Hindlimb muscle (tissue), 1 donor: ENCODE measurements at regions not wholly inside any gene's neighbourhood (a gene's known extent, or its start where the extent isn't known, plus 50 kb on each side); places are given as distances from the start of the nearest gene placed in this dataset.
"Not testable (repeated sequence)": the region's sequence is repeated elsewhere in the genome, so short reads cannot be mapped to it uniquely, and the experiment has no call there.

ENCODE experiments used
- DNase-seq: peaks from one replicate; pipeline ENCODE4 v3.0.0-alpha.2; 2013

GRCh38 chr14:105892453-105893441 lies 366.4 kb downstream of the TMEM121 start:
- DNase-seq = not testable (repeated sequence)

- DNase-seq = not testable (repeated sequence)
These were observed 367.3 kb downstream of the TMEM121 start for GRCh38 chr14:105893686-105894085.

- no peak for DNase-seq
These were observed 368.0 kb downstream of the TMEM121 start for GRCh38 chr14:105894125-105894977.

GRCh38 chr14:105894978-105895881 lies 368.8 kb downstream of the TMEM121 start:
- no peak for DNase-seq

- DNase-seq = not testable (repeated sequence)
These were observed 369.8 kb downstream of the TMEM121 start for GRCh38 chr14:105896206-105896605.

GRCh38 chr14:105896961-105897724 lies 370.8 kb downstream of the TMEM121 start:
- DNase-seq = not testable (repeated sequence)

GRCh38 chr14:105897725-105898113 lies 371.3 kb downstream of the TMEM121 start:
- no peak for DNase-seq

- no peak for DNase-seq
These were observed 372.2 kb downstream of the TMEM121 start for GRCh38 chr14:105898482-105899010.

GRCh38 chr14:105899071-105899641 lies 372.8 kb downstream of the TMEM121 start:
- DNase-seq = no peak

- DNase-seq = no peak
These were observed 373.4 kb downstream of the TMEM121 start for GRCh38 chr14:105899657-105900397.

GRCh38 chr14:105900398-105901160 lies 374.2 kb downstream of the TMEM121 start:
- no peak for DNase-seq

GRCh38 chr14:105901226-105901625 lies 374.8 kb downstream of the TMEM121 start:
- DNase-seq = no peak

- no peak for DNase-seq
These were observed 375.9 kb downstream of the TMEM121 start for GRCh38 chr14:105902131-105902898.

- DNase-seq = not testable (repeated sequence)
These were observed 376.4 kb downstream of the TMEM121 start for GRCh38 chr14:105902899-105903165.

GRCh38 chr14:105903971-105904370 lies 377.6 kb downstream of the TMEM121 start:
- DNase-seq = no peak

- DNase-seq = no peak
These were observed 378.0 kb downstream of the TMEM121 start for GRCh38 chr14:105904379-105904778.

- DNase-seq = no peak
These were observed 379.1 kb downstream of the TMEM121 start for GRCh38 chr14:105905456-105905855.

GRCh38 chr14:105907276-105907675 lies 380.9 kb downstream of the TMEM121 start:
- DNase-seq = no peak

- DNase-seq = no peak
These were observed 381.6 kb downstream of the TMEM121 start for GRCh38 chr14:105908006-105908405.
